ENCODE measurements at regions not wholly inside any gene's neighbourhood (a gene's known extent, or its start where the extent isn't known, plus 50 kb on each side); places are given as distances from the start of the nearest gene placed in this dataset.

GRCh38 chr4:20062054-20062453 lies 189.7 kb upstream of the SLIT2 start:
- no peaks in the 10 kb centered on the region for H3K79me2 ChIP-seq (ENCODE audit: control insufficient read depth, low read length)
- no peaks in the 10 kb centered on the region for H3K27me3 ChIP-seq (ENCODE audit: control insufficient read depth, low read length)
- no peak overlapping the region for H3K27ac ChIP-seq (ENCODE audit: low read depth, low read length)
- TF ChIP-seq, protein P1, sequence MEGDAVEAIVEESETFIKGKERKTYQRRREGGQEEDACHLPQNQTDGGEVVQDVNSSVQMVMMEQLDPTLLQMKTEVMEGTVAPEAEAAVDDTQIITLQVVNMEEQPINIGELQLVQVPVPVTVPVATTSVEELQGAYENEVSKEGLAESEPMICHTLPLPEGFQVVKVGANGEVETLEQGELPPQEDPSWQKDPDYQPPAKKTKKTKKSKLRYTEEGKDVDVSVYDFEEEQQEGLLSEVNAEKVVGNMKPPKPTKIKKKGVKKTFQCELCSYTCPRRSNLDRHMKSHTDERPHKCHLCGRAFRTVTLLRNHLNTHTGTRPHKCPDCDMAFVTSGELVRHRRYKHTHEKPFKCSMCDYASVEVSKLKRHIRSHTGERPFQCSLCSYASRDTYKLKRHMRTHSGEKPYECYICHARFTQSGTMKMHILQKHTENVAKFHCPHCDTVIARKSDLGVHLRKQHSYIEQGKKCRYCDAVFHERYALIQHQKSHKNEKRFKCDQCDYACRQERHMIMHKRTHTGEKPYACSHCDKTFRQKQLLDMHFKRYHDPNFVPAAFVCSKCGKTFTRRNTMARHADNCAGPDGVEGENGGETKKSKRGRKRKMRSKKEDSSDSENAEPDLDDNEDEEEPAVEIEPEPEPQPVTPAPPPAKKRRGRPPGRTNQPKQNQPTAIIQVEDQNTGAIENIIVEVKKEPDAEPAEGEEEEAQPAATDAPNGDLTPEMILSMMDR (IDR thresholded peaks at IDR 0.05; ENCODE audit: low read depth, low read length, poor library complexity, severe bottlenecking) = no peak
- TF ChIP-seq EZH2phosphoT487 (IDR thresholded peaks at IDR 0.05; ENCODE audit: borderline replicate concordance, low read length) = no peak
- H3K9me3 ChIP-seq (ENCODE audit: control insufficient read depth, insufficient read depth, low read length) = no peaks in the 10 kb centered on the region
- H3K4me3 ChIP-seq (ENCODE audit: low read length) = no peak overlapping the region
- no peaks in the 10 kb centered on the region for H3K36me3 ChIP-seq (ENCODE audit: control insufficient read depth, low read length)
- no peaks in the 10 kb centered on the region for H3K9me2 ChIP-seq (replicated peaks; ENCODE audit: control insufficient read depth, low read length)
- no peaks in the 10 kb centered on the region for H4K20me1 ChIP-seq (ENCODE audit: control insufficient read depth, insufficient read depth, low read depth, low read length)
- no peak overlapping the region for H3K4me2 ChIP-seq (ENCODE audit: low read length)
- H3F3A ChIP-seq (ENCODE audit: control insufficient read depth, insufficient read depth) = no peaks in the 10 kb centered on the region
- no peaks in the 10 kb centered on the region for H3K4me1 ChIP-seq (ENCODE audit: control insufficient read depth, low read length)

DNA sequence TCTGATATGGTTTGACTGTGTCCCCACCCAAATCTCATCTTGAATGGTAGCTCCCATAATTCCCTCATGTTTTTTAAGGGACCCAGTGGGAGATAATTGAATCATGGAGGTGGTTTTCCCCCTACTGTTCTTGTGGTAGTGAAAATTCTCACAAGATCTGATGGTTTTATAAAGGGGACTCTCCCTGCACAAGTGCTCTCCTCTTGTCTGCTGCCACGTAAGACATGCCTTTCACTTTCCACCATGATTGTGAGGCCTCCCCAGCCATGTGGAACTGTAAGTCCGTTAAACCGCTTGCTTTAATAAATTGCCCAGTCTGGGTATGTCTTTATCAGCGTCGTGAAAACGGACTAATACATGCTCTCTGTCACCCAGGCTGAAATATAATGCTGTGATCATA lies 200.9 kb upstream of the SLIT2 start:
- TF ChIP-seq EZH2phosphoT487 (IDR thresholded peaks at IDR 0.05; ENCODE audit: borderline replicate concordance, low read length) = no peak
- Histone ChIP-seq H3K4me3 (ENCODE audit: low read length) (no peak overlapping the region), H3K4me2 (ENCODE audit: low read length) (no peak overlapping the region), H3K27ac (ENCODE audit: low read depth, low read length) (no peak overlapping the region), H3K9me3 (ENCODE audit: control insufficient read depth, insufficient read depth, low read length) (no peaks in the 10 kb centered on the region), H3K9me2 (replicated peaks; ENCODE audit: control insufficient read depth, low read length) (no peaks in the 10 kb centered on the region; the same call in 1 of the 2 replicates), H3K4me1 (ENCODE audit: control insufficient read depth, low read length) (no peaks in the 10 kb centered on the region), H4K20me1 (ENCODE audit: control insufficient read depth, insufficient read depth, low read depth, low read length) (no peaks in the 10 kb centered on the region), H3K36me3 (ENCODE audit: control insufficient read depth, low read length) (no peaks in the 10 kb centered on the region), H3K79me2 (ENCODE audit: control insufficient read depth, low read length) (no peaks in the 10 kb centered on the region), H3F3A (ENCODE audit: control insufficient read depth, insufficient read depth) (no peaks in the 10 kb centered on the region), H3K27me3 (ENCODE audit: control insufficient read depth, low read length) (no peaks in the 10 kb centered on the region)

DNA sequence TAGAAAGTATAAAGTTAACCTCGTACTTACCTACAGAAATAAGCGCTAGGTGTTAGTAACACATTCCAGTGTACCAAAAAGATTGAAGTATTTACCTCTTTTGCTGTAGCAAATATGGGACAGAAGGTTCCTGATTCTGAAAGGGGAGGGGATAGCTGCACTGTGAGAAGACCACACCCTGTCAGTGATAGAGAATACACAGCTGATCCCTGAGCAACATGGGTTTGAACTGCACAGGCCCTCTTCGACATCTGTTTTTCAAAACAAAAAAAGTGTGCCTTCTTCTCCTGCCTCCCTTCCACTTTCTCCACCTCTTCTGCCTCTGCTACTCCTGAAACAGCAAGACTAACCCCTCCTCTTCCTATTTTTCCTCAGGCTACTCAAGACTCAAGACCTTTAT lies 201.8 kb upstream of the SLIT2 start:
- Histone ChIP-seq H3K4me2 (ENCODE audit: low read length) (no peak overlapping the region), H3K79me2 (ENCODE audit: control insufficient read depth, low read length) (no peaks in the 10 kb centered on the region), H4K20me1 (ENCODE audit: control insufficient read depth, insufficient read depth, low read depth, low read length) (no peaks in the 10 kb centered on the region), H3K9me2 (replicated peaks; ENCODE audit: control insufficient read depth, low read length) (no peaks in the 10 kb centered on the region; the same call in 1 of the 2 replicates), H3K4me1 (ENCODE audit: control insufficient read depth, low read length) (no peaks in the 10 kb centered on the region), H3K36me3 (ENCODE audit: control insufficient read depth, low read length) (no peaks in the 10 kb centered on the region), H3F3A (ENCODE audit: control insufficient read depth, insufficient read depth) (no peaks in the 10 kb centered on the region), H3K27me3 (ENCODE audit: control insufficient read depth, low read length) (no peaks in the 10 kb centered on the region), H3K27ac (ENCODE audit: low read depth, low read length) (no peak overlapping the region), H3K4me3 (ENCODE audit: low read length) (no peak overlapping the region), H3K9me3 (ENCODE audit: control insufficient read depth, insufficient read depth, low read length) (no peaks in the 10 kb centered on the region)
- no peak for TF ChIP-seq EZH2phosphoT487 (IDR thresholded peaks at IDR 0.05; ENCODE audit: borderline replicate concordance, low read length)
- TF ChIP-seq, protein P1 (IDR thresholded peaks at IDR 0.05; ENCODE audit: low read depth, low read length, poor library complexity, severe bottlenecking) = no peak

GRCh38 chr4:20046931-20047677 lies 204.6 kb upstream of the SLIT2 start:
- TF ChIP-seq EZH2phosphoT487 (IDR thresholded peaks at IDR 0.05; ENCODE audit: borderline replicate concordance, low read length) = no peak
- TF ChIP-seq, protein P1 (IDR thresholded peaks at IDR 0.05; ENCODE audit: low read depth, low read length, poor library complexity, severe bottlenecking) = no peak
- H3K9me2 ChIP-seq (replicated peaks; ENCODE audit: control insufficient read depth, low read length) = no peaks in the 10 kb centered on the region; the same call in 1 of the 2 replicates
- H3K4me1 ChIP-seq (ENCODE audit: control insufficient read depth, low read length) = no peaks in the 10 kb centered on the region
- H3F3A ChIP-seq (ENCODE audit: control insufficient read depth, insufficient read depth) = no peaks in the 10 kb centered on the region
- H3K27ac ChIP-seq (ENCODE audit: low read depth, low read length) = no peak overlapping the region
- H3K4me3 ChIP-seq (ENCODE audit: low read length) = no peak overlapping the region
- H4K20me1 ChIP-seq (ENCODE audit: control insufficient read depth, insufficient read depth, low read depth, low read length) = no peaks in the 10 kb centered on the region
- H3K9me3 ChIP-seq (ENCODE audit: control insufficient read depth, insufficient read depth, low read length) = no peaks in the 10 kb centered on the region
- H3K4me2 ChIP-seq (ENCODE audit: low read length) = no peak overlapping the region
- no peaks in the 10 kb centered on the region for H3K36me3 ChIP-seq (ENCODE audit: control insufficient read depth, low read length)
- no peaks in the 10 kb centered on the region for H3K27me3 ChIP-seq (ENCODE audit: control insufficient read depth, low read length)
- no peaks in the 10 kb centered on the region for H3K79me2 ChIP-seq (ENCODE audit: control insufficient read depth, low read length)

Data from DOHH2 (cell line).